ENCODE measurements at regions not wholly inside any gene's neighbourhood (a gene's known extent, or its start where the extent isn't known, plus 50 kb on each side); places are given as distances from the start of the nearest gene placed in this dataset.

- Mint-ChIP-seq H3K4me3 (no peak overlapping the region), H3K4me1 (peaks cover 0 to 3% of the 10 kb centered on the region in 2 experiments; a peak in 1 of 4 replicates), H3K36me3 (ENCODE audit: insufficient read depth in 1 of 3, low read depth in 3 of 3) (no peaks in the 10 kb centered on the region), H3K27ac (no peak overlapping the region), H3K27me3 (ENCODE audit: low read depth) (peaks cover 48% of the 10 kb centered on the region), H3K9me3 (no peaks in the 10 kb centered on the region)
- no peak overlapping the region for H3K23ac ChIP-seq (ENCODE audit: insufficient read length, low read depth, low read length)
- H3K23me2 ChIP-seq (ENCODE audit: insufficient read length, low read depth, low read length, poor library complexity, severe bottlenecking), result no peaks in the 10 kb centered on the region
- no peak overlapping the region for H2BK20ac ChIP-seq (ENCODE audit: low read depth, low read length, poor library complexity, severe bottlenecking)
- no peak overlapping the region for H2BK15ac ChIP-seq (ENCODE audit: low read depth, low read length)
- TF ChIP-seq CTCF (conservative IDR thresholded peaks at IDR 0.05), result no peak
- H3K18ac ChIP-seq (ENCODE audit: insufficient read length, low read depth, low read length), result no peak overlapping the region
- no peak overlapping the region for H2BK12ac ChIP-seq (ENCODE audit: insufficient read length, low read depth, low read length)
- H3K4me1 ChIP-seq (ENCODE audit: insufficient read depth, low read length), result no peaks in the 10 kb centered on the region
- no peak overlapping the region for H3K27ac ChIP-seq (ENCODE audit: insufficient read length, low read depth, low read length)
- H4K20me1 ChIP-seq (ENCODE audit: control insufficient read depth, insufficient read depth, insufficient read length), result no peaks in the 10 kb centered on the region
- H3K4ac ChIP-seq (ENCODE audit: low read depth, low read length), result no peak overlapping the region
- no peak overlapping the region for H4K5ac ChIP-seq (ENCODE audit: insufficient read length, low read depth, low read length)
- no peak overlapping the region for H2AK5ac ChIP-seq (ENCODE audit: insufficient read length, low read length)
- H3K14ac ChIP-seq (ENCODE audit: insufficient read depth, low read length), result no peak overlapping the region
- no peak overlapping the region for H3K4me2 ChIP-seq (ENCODE audit: insufficient read depth, insufficient read length, low read length)
- no peak overlapping the region for H3K56ac ChIP-seq (ENCODE audit: insufficient read length, low read depth, low read length)
- no peak overlapping the region for H2BK5ac ChIP-seq (ENCODE audit: insufficient read length, low read length)
- no peaks in the 10 kb centered on the region for H3K79me1 ChIP-seq (ENCODE audit: insufficient read depth, low read depth, low read length, poor library complexity, severe bottlenecking)
- DNase-seq, result no peak
- no peaks in the 10 kb centered on the region for H3K27me3 ChIP-seq (ENCODE audit: insufficient read depth, low read length)
- no peaks in the 10 kb centered on the region for H3K79me2 ChIP-seq (ENCODE audit: insufficient read depth, low read length)
- no peak overlapping the region for H2AFZ ChIP-seq (ENCODE audit: low read length)
- no peak overlapping the region for H3K9ac ChIP-seq (ENCODE audit: extremely low read depth, insufficient read length, low read length)
- WGBS (ENCODE audit: extremely low coverage, insufficient read length, low lambda C conversion rate), result no CpG with 5 or more reads among the region's 4 CpGs
- H2BK120ac ChIP-seq (ENCODE audit: low read depth, low read length, poor library complexity, severe bottlenecking), result no peak overlapping the region
- no peak overlapping the region for H3T11ph ChIP-seq (ENCODE audit: low read length)
- no peaks in the 10 kb centered on the region for H3K9me3 ChIP-seq (ENCODE audit: control insufficient read depth, low read depth, low read length)
- H4K8ac ChIP-seq (replicated peaks; ENCODE audit: insufficient read length, low read depth, low read length), result no peak overlapping the region
- H4K91ac ChIP-seq (ENCODE audit: insufficient read length, low read depth, low read length), result no peak overlapping the region
Observed at GRCh38 chr1:112141923-112142322, 152.5 kb upstream of the KCND3 start.

Measured in H9 (cell line).